Peyer's patch (tissue), 4 donors: ENCODE measurements at regions not wholly inside any gene's neighbourhood (a gene's known extent, or its start where the extent isn't known, plus 50 kb on each side); places are given as distances from the start of the nearest gene placed in this dataset.

Source experiments
- CTCF ChIP-seq, 6 experiments: fragments of 450-650 bp in 4 of 6; fragments of 200-600 bp in 2 of 6; sonication (generic) in 1 of 6; IDR thresholded peaks; one replicate each; pipeline ENCODE4 v1.5.1; 2017 to 2019; ENCODE audit warnings: antibody characterized with exemption in 6 of 6, mild to moderate bottlenecking in 3 of 6, moderate library complexity in 1 of 6
- POLR2A ChIP-seq, 2 donors: fragments of 450-650 bp; IDR thresholded peaks; one replicate each; pipeline ENCODE4 v1.5.1; 2017; ENCODE audit warnings: antibody characterized with exemption in 2 of 2, mild to moderate bottlenecking in 2 of 2, moderate library complexity in 2 of 2

GRCh38 chr15:62343397-62343796 is 178.3 kb upstream of the C2CD4B start:
- no peak for TF ChIP-seq CTCF (IDR thresholded peaks at IDR 0.05)
- TF ChIP-seq POLR2A (IDR thresholded peaks at IDR 0.05), result no peak
